ENCODE measurements at regions not wholly inside any gene's neighbourhood (a gene's known extent, or its start where the extent isn't known, plus 50 kb on each side); places are given as distances from the start of the nearest gene placed in this dataset.
"Not testable (repeated sequence)": the region's sequence is repeated elsewhere in the genome, so short reads cannot be mapped to it uniquely, and the experiment has no call there.

DNA sequence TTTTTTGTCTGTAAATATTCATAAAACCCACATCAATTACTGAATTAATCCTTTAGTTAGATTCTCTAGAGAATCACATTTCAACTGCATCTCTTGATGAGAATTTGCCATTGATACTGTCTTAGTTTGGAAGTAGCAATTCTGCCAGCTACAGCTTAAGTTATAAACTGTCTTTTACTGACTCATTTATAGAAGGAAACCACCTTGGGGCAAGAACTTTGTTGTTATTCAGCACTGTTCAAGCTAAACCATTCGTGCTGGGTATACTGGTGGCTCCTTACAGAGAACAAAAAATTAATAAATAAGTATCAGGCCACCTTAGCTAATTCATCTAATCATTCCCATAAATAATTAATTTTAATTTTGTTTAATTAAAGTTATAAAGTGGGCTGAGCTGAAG, 1082.6 kb upstream of the CELF4 start:
- WGBS: 37% methylated on average over 1 of the region's 1 CpG
- TF ChIP-seq EP300 (IDR thresholded peaks at IDR 0.05): no peak
- TF ChIP-seq, protein P1, sequence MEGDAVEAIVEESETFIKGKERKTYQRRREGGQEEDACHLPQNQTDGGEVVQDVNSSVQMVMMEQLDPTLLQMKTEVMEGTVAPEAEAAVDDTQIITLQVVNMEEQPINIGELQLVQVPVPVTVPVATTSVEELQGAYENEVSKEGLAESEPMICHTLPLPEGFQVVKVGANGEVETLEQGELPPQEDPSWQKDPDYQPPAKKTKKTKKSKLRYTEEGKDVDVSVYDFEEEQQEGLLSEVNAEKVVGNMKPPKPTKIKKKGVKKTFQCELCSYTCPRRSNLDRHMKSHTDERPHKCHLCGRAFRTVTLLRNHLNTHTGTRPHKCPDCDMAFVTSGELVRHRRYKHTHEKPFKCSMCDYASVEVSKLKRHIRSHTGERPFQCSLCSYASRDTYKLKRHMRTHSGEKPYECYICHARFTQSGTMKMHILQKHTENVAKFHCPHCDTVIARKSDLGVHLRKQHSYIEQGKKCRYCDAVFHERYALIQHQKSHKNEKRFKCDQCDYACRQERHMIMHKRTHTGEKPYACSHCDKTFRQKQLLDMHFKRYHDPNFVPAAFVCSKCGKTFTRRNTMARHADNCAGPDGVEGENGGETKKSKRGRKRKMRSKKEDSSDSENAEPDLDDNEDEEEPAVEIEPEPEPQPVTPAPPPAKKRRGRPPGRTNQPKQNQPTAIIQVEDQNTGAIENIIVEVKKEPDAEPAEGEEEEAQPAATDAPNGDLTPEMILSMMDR (IDR thresholded peaks at IDR 0.05): no peak
- no peak for TF ChIP-seq POLR2A (IDR thresholded peaks at IDR 0.05)
- TF ChIP-seq POLR2AphosphoS5 (IDR thresholded peaks at IDR 0.05): no peak
- H3K9me3 ChIP-seq: no peaks in the 10 kb centered on the region
- no peaks in the 10 kb centered on the region for H3K27me3 ChIP-seq
- no peaks in the 10 kb centered on the region for H3K36me3 ChIP-seq
- DNase-seq (ENCODE audit: low spot score in 2 of 2): no peak
- H3K4me3 ChIP-seq: no peak overlapping the region
- no peaks in the 10 kb centered on the region for H3K4me1 ChIP-seq
- no peak overlapping the region for H3K27ac ChIP-seq

DNA sequence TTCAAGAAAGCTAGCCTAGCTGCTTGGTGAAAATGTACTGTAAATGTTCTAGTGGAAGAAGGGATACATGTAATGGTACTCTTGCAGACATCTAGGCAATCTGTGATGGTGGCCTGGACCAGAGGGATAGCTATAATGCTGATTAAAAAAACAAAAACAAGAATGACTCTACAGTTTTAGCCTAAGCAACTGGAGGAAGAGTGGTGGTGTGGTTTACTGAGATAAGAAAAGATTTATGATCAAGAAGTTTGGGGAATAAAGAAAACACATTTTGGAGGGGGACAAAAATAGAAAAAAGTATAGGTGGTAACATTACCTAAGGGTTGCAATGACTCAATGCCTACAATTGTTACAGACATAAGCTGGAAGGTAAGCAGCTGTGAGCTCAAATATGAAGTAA, 1080.7 kb upstream of the CELF4 start:
- TF ChIP-seq, protein P1 (IDR thresholded peaks at IDR 0.05): no peak
- no peak for TF ChIP-seq EP300 (IDR thresholded peaks at IDR 0.05)
- TF ChIP-seq POLR2A (IDR thresholded peaks at IDR 0.05): no peak

DNA sequence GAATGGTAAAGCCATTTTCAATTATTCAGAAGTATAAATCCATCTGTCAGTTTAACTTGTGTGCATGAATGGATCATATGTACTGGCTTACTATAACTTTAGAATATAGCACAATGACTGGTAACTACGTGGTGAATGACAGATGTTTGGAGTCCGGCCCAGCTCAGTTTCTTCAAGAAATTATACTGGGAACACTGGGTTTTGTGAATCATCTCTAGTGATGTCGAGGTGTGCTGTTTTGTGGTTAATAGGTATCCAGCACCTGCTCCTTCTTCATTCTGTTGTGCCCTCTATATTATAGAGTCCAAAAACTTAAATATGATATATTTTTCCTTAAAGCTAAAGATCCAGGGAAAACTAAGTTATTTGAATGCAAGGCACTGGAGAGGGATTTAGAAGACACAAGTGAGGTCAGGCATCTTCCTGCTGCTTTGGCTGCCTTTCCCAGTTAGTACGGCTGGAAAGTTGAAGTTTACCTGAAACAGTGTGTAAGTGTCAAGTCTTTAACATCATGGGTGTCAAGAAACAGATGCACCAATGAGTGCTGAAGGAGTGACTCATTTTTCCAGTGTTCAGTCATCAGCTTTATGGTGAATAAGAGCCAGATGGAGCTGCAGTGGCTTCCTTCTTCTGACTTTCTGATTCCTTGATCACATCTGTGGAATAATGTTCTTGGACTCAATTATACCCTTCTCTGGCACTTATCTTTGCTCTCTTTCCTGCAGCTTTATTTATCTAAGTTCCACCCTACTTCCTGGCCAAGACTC, 1079.5 kb upstream of the CELF4 start:
- no peak for TF ChIP-seq EP300 (IDR thresholded peaks at IDR 0.05)
- TF ChIP-seq POLR2AphosphoS5 (IDR thresholded peaks at IDR 0.05): no peak
- TF ChIP-seq POLR2A (IDR thresholded peaks at IDR 0.05): no peak
- TF ChIP-seq, protein P1 (IDR thresholded peaks at IDR 0.05): no peak
- Histone ChIP-seq H3K27me3 (no peaks in the 10 kb centered on the region), H3K4me3 (no peak overlapping the region), H3K27ac (no peak overlapping the region), H3K9me3 (no peaks in the 10 kb centered on the region), H3K4me1 (no peaks in the 10 kb centered on the region), H3K36me3 (no peaks in the 10 kb centered on the region)
- no peak for DNase-seq (ENCODE audit: low spot score in 2 of 2)
- WGBS: 62% methylated on average over 4 of the region's 4 CpGs

More for the DNA sequence above, 1080.7 kb upstream of the CELF4 start:
- no peak for DNase-seq (ENCODE audit: low spot score in 2 of 2)
- Histone ChIP-seq H3K4me3 (no peak overlapping the region), H3K9me3 (no peaks in the 10 kb centered on the region), H3K36me3 (no peaks in the 10 kb centered on the region), H3K27ac (no peak overlapping the region), H3K4me1 (no peaks in the 10 kb centered on the region), H3K27me3 (no peaks in the 10 kb centered on the region)

DNA sequence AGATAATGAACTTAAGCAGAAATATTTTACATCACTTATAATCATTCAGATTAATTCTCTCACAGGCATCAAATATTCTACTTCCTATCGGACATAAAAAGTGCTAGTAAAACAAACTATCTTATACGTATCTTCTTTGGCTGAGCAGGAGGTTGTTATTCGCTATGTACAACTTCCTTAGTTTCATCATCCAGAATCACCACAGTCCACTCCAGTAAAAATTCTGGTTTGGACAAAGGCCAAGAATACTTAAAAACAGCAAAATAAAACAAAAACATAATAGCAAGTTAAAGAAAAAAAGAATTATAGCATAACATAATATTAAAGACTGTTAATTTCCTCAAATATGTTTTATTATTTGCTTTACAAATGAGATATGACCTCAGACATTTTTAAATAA, 1077.1 kb upstream of the CELF4 start:
- Histone ChIP-seq H3K4me3 (no peak overlapping the region), H3K4me1 (no peaks in the 10 kb centered on the region), H3K9me3 (peaks cover 10% of the 10 kb centered on the region), H3K36me3 (no peaks in the 10 kb centered on the region), H3K27ac (no peak overlapping the region), H3K27me3 (no peaks in the 10 kb centered on the region)
- no peak for DNase-seq (ENCODE audit: low spot score in 2 of 2)
- WGBS: 86% methylated on average over 3 of the region's 3 CpGs
- TF ChIP-seq POLR2AphosphoS5 (IDR thresholded peaks at IDR 0.05): no peak
- no peak for TF ChIP-seq EP300 (IDR thresholded peaks at IDR 0.05)
- no peak for TF ChIP-seq POLR2A (IDR thresholded peaks at IDR 0.05)
- TF ChIP-seq, protein P1 (IDR thresholded peaks at IDR 0.05): no peak

DNA sequence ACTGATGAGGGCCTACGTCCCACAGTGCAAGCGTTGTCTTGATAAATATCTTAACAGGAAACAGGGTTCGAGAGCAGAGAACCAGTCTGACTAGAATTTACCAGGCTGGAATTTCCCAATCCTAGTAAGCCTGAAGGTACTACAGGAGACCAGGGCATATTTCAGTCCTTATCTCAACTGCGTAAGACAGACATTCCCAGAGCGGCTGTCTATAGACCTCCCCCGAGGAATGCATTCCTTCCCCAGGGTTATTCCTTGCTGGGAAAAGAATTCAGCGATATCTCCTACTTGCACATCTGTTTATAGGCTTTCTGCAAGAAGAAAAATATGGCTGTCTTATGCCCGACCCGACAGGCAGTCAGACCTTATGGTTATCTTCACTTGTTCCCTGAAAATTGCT, 1074.1 kb upstream of the CELF4 start:
- not testable (repeated sequence) for H3K27me3 ChIP-seq; DNase-seq (ENCODE audit: low spot score in 2 of 2); H3K27ac ChIP-seq; H3K4me3 ChIP-seq; H3K9me3 ChIP-seq; H3K36me3 ChIP-seq; H3K4me1 ChIP-seq
- 81% methylated on average over 9 of the region's 9 CpGs for WGBS
